ENCODE measurements at regions not wholly inside any gene's neighbourhood (a gene's known extent, or its start where the extent isn't known, plus 50 kb on each side); places are given as distances from the start of the nearest gene placed in this dataset.

DNA sequence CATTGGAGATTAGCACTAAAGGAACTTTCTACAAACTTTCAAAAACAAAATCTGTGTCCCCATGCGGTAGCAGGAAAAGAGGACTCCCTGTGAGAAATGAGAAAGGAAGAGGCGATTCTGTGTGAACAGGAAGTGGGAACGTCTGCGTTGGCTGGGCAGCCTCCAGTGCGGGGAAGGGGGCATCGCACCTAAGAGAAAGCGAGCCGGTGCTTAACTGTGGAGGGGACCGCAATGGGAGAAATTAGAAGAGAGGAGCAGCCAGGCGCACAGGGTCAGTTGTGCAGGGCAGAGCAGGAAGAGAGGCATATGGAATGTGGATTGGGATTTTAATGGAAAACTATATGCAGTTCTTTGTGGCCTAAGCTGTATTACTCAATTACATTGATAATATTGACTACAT, 77.4 kb upstream of the DOCK9 start:
- no peak for DNase-seq (ENCODE audit: low read depth)
- no peak overlapping the region for H3K4me3 ChIP-seq (ENCODE audit: low read length)
- TF ChIP-seq CTCF (conservative IDR thresholded peaks at IDR 0.05; ENCODE audit: low read length), result no peak

- no peak for TF ChIP-seq CTCF (conservative IDR thresholded peaks at IDR 0.05; ENCODE audit: low read length)
- H3K4me3 ChIP-seq (ENCODE audit: low read length), result no peak overlapping the region
- no peak for DNase-seq (ENCODE audit: low read depth)
These were observed 77.9 kb upstream of the DOCK9 start for GRCh38 chr13:99055735-99056134.

DNA sequence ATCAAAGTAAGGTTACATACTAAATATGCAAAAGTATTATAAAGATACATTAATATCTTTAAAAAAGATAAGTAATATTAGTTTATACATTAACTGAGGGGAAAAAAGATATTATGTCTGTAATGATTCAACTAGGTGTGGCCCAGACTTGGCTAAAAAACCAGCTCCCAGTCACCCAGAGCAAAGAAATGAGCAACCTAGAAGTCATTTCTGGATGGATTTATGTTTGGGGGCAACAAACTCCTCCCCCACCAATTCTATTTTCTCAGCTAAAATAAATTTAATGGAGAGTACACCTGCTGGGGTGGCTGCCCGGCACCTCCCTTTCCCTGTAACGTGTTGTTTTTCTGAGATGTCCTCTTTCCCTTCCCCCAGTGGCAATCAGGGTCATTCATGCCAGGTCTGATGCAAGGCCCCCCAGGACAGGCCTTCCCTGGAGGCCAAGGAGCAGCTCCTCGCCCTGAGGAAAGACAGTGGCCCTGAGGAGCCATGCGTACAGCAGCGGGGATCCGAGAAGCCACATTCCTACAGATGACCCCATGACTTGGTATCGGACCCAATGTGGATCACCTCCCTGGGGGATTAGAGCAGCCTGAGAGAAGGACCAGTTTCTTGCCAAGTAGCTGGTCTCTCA, 78.6 kb upstream of the DOCK9 start:
- no peak for TF ChIP-seq CTCF (conservative IDR thresholded peaks at IDR 0.05; ENCODE audit: low read length)
- H3K4me3 ChIP-seq (ENCODE audit: low read length), result no peak overlapping the region
- DNase-seq (ENCODE audit: low read depth), result no peak

DNA sequence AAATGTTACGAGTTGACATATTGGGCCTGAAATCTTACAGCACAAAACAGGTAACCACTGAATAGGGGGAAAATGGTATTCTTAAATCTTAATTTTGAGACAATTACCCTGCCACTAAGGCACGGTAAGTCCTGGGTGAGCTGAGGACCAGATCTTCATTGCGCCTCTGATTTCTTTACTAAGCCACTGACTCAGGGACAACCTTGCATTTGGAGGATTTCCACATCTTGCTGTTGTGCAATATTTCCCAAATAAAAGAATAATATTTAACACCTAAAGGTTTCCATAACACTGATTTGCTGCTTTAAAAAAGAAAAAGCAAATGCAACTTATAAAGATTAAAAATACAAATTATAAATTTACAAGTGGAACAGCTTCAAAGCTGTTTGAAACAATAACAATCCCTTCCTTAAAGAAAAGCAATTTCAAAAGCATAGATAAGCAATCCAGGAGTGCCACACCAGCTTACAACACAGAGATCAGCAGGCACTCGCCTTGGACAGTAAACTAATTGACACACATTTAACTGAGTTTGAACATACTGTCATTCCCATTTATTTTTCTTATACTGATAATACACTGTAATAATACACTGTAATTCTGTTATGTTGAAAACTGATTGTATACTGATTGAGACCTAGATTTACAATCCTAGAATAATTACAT, 79.6 kb upstream of the DOCK9 start:
- no peak for TF ChIP-seq CTCF (conservative IDR thresholded peaks at IDR 0.05; ENCODE audit: low read length)
- H3K4me3 ChIP-seq (ENCODE audit: low read length), result no peak overlapping the region

DNA sequence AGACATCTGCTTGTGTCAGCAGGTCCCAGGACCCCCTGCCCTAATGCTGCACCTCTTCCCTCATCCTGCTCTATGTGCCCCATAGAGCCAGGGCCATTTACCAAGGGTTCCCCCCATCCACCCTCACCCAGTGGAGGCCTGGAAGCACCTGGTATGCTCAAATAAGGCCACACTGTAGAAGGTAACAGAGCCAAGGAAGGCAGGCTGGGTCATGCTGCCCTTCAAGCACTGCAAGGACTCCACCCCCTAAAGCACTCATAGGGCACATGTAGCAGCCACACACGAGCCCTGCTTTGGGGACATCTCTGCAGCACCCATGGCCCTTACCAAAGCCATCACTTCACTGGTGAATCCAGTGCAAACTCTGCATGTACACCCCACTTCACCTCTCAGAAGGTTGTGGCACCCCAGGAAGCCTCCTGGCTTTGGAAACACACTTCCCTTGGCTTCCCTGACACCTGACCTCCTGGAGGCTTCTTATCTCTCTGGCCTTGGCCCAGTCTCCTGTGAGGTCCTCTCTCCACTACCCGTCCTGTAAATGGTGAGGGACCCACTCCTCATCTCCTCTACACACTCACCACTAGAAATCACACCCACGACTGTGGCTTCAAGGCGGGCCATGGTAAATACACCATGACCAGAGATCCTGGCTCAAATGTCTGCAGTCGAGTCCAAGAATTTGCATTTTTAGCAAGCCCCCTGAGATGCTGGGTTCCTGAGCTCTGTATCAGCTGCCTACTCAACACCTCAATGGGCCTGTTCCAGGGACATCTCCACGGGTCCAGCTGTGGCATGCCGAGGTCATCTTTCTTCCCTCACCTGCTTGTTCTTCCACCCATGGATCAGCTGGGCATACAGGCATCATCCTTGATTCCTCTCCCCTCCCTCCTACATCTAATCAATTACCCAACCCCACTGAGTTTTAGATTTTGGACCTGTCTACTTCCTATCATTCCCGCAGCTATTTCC, 80.9 kb upstream of the DOCK9 start:
- DNase-seq (ENCODE audit: low read depth), result no peak
- H3K4me3 ChIP-seq (ENCODE audit: low read length), result no peak overlapping the region
- no peak for TF ChIP-seq CTCF (conservative IDR thresholded peaks at IDR 0.05; ENCODE audit: low read length)

More for the DNA sequence above, 79.6 kb upstream of the DOCK9 start:
- peak; percentile 64 for DNase-seq (ENCODE audit: low read depth)

DNA sequence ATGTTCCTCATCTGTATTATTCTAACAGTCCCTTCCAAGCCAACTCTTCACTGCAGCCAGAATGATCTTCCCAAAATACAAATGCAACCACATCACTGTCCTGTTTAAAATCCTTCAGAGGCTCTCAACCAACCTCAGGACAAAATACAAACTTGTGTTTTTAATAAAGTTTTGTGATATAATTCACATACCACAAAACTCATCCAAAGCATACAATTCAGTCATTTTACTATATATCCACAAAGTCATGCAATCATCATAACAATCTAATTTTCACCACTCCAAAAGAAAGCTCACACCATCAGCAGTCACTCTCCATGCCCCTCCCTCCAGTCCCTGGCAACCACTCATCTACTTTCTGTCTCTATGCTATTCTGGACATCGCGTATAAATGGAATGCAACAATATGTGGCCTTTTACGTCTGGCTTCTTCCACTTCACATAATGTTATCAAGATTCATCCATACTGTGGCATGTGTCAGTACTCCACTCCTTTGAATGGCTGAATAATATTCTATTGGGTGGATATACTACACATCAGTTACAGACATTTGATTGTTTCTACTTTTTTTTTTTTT, 81.7 kb upstream of the DOCK9 start:
- no peak for TF ChIP-seq CTCF (conservative IDR thresholded peaks at IDR 0.05; ENCODE audit: low read length)
- H3K4me3 ChIP-seq (ENCODE audit: low read length), result no peak overlapping the region
- no peak for DNase-seq (ENCODE audit: low read depth)

All from AG10803 (cell line).